ENCODE measurements at regions not wholly inside any gene's neighbourhood (a gene's known extent, or its start where the extent isn't known, plus 50 kb on each side); places are given as distances from the start of the nearest gene placed in this dataset.

DNA sequence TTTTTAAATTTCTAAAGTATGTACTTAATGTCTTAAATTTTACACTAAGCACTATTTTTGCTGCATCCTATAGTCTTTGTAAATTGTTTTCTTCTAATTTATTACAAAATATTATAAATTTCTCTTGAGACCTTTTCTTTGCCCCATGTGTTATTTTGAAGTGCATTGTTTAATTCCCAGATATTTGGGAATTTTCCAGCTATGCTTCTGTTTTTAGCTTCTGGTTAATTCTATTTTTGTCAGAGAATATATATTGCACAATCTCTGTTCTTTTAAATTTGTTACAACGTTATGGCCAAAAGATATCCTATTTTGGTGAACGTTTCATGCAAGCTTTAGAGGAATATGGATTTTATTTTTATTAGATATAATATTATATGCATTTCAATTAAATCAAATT, 917.4 kb upstream of the MIR17HG start (continued):
- TF ChIP-seq SP1 (IDR thresholded peaks at IDR 0.05) (no peak), NR2F2 (IDR thresholded peaks at IDR 0.05) (no peak), EGR1 (IDR thresholded peaks at IDR 0.05; ENCODE audit: low read depth in 2 of 2) (no peak)

DNA sequence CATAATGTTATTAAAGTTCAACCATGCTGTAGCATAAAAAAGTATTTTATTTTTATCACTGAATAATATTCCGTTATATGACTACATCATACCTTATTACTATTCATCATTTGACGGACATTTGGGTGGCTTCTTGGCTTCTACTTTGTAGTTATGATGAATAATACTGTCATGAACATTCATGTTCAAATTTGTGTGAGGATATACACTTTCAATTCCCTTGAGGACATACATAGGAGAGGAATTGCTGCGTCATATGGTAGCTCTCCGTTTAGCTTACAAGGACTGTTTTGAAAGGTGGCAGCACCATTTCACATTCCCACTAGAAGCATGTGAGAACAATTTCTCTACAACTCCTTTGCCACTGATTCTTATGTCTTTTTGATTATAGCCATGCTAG, 910.8 kb upstream of the MIR17HG start:
- no peaks in the 10 kb centered on the region for H3K27me3 ChIP-seq (ENCODE audit: control insufficient read depth in 4 of 4, insufficient read depth in 4 of 4, low read length in 3 of 4)
- DNase-seq (ENCODE audit: low spot score) = no peak
- no peak overlapping the region for H3K4me3 ChIP-seq (ENCODE audit: low read depth in 1 of 3, low read length in 3 of 3)
- WGBS = 95% methylated on average over 4 of the region's 4 CpGs
- H3K4me1 ChIP-seq (ENCODE audit: control insufficient read depth in 4 of 4, insufficient read depth in 4 of 4, low read length in 3 of 4) = no peaks in the 10 kb centered on the region
- no peaks in the 10 kb centered on the region for H3K9me3 ChIP-seq (ENCODE audit: control insufficient read depth in 4 of 4, low read length in 3 of 4)
- TF ChIP-seq RXRA (IDR thresholded peaks at IDR 0.05) (no peak), FOXA2 (IDR thresholded peaks at IDR 0.05) (no peak), RAD21 (IDR thresholded peaks at IDR 0.05) (no peak), HNF4G (IDR thresholded peaks at IDR 0.05) (no peak), GABPA (IDR thresholded peaks at IDR 0.05 in 1 of 2, conservative IDR thresholded peaks at IDR 0.05 in 1 of 2) (no peak), JUND (IDR thresholded peaks at IDR 0.05) (no peak), HNF4A (conservative IDR thresholded peaks at IDR 0.05) (no peak), NR2F2 (IDR thresholded peaks at IDR 0.05) (no peak), EGR1 (IDR thresholded peaks at IDR 0.05; ENCODE audit: low read depth in 2 of 2) (no peak), SP1 (IDR thresholded peaks at IDR 0.05) (no peak), TAF1 (conservative IDR thresholded peaks at IDR 0.05) (no peak), YY1 (IDR thresholded peaks at IDR 0.05) (no peak), FOXA1 (IDR thresholded peaks at IDR 0.05) (no peak)
- TF ChIP-seq, protein P1, sequence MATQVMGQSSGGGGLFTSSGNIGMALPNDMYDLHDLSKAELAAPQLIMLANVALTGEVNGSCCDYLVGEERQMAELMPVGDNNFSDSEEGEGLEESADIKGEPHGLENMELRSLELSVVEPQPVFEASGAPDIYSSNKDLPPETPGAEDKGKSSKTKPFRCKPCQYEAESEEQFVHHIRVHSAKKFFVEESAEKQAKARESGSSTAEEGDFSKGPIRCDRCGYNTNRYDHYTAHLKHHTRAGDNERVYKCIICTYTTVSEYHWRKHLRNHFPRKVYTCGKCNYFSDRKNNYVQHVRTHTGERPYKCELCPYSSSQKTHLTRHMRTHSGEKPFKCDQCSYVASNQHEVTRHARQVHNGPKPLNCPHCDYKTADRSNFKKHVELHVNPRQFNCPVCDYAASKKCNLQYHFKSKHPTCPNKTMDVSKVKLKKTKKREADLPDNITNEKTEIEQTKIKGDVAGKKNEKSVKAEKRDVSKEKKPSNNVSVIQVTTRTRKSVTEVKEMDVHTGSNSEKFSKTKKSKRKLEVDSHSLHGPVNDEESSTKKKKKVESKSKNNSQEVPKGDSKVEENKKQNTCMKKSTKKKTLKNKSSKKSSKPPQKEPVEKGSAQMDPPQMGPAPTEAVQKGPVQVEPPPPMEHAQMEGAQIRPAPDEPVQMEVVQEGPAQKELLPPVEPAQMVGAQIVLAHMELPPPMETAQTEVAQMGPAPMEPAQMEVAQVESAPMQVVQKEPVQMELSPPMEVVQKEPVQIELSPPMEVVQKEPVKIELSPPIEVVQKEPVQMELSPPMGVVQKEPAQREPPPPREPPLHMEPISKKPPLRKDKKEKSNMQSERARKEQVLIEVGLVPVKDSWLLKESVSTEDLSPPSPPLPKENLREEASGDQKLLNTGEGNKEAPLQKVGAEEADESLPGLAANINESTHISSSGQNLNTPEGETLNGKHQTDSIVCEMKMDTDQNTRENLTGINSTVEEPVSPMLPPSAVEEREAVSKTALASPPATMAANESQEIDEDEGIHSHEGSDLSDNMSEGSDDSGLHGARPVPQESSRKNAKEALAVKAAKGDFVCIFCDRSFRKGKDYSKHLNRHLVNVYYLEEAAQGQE (IDR thresholded peaks at IDR 0.05) = no peak
- TF ChIP-seq, protein P2, sequence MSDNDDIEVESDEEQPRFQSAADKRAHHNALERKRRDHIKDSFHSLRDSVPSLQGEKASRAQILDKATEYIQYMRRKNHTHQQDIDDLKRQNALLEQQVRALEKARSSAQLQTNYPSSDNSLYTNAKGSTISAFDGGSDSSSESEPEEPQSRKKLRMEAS (IDR thresholded peaks at IDR 0.05) = no peak
- TF ChIP-seq, protein P3, sequence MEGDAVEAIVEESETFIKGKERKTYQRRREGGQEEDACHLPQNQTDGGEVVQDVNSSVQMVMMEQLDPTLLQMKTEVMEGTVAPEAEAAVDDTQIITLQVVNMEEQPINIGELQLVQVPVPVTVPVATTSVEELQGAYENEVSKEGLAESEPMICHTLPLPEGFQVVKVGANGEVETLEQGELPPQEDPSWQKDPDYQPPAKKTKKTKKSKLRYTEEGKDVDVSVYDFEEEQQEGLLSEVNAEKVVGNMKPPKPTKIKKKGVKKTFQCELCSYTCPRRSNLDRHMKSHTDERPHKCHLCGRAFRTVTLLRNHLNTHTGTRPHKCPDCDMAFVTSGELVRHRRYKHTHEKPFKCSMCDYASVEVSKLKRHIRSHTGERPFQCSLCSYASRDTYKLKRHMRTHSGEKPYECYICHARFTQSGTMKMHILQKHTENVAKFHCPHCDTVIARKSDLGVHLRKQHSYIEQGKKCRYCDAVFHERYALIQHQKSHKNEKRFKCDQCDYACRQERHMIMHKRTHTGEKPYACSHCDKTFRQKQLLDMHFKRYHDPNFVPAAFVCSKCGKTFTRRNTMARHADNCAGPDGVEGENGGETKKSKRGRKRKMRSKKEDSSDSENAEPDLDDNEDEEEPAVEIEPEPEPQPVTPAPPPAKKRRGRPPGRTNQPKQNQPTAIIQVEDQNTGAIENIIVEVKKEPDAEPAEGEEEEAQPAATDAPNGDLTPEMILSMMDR (IDR thresholded peaks at IDR 0.05; ENCODE audit: low read depth, low read length, missing input control) = no peak
- TF ChIP-seq, protein P4, sequence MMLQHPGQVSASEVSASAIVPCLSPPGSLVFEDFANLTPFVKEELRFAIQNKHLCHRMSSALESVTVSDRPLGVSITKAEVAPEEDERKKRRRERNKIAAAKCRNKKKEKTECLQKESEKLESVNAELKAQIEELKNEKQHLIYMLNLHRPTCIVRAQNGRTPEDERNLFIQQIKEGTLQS (IDR thresholded peaks at IDR 0.05) = no peak
- TF ChIP-seq, protein P5, sequence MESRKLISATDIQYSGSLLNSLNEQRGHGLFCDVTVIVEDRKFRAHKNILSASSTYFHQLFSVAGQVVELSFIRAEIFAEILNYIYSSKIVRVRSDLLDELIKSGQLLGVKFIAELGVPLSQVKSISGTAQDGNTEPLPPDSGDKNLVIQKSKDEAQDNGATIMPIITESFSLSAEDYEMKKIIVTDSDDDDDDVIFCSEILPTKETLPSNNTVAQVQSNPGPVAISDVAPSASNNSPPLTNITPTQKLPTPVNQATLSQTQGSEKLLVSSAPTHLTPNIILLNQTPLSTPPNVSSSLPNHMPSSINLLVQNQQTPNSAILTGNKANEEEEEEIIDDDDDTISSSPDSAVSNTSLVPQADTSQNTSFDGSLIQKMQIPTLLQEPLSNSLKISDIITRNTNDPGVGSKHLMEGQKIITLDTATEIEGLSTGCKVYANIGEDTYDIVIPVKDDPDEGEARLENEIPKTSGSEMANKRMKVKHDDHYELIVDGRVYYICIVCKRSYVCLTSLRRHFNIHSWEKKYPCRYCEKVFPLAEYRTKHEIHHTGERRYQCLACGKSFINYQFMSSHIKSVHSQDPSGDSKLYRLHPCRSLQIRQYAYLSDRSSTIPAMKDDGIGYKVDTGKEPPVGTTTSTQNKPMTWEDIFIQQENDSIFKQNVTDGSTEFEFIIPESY (IDR thresholded peaks at IDR 0.05) = no peak
- no peak overlapping the region for H3K9ac ChIP-seq (ENCODE audit: low read depth in 1 of 2, low read length in 2 of 2)
- no peak overlapping the region for H3K27ac ChIP-seq (ENCODE audit: low read depth in 1 of 2, low read length in 2 of 2)
- no peaks in the 10 kb centered on the region for H3K36me3 ChIP-seq (ENCODE audit: control insufficient read depth in 4 of 4, insufficient read depth in 3 of 4, low read depth in 1 of 4, low read length in 3 of 4)

All from liver (tissue), 8 donors.